Ascending aorta (tissue), 2 donors: ENCODE measurements at regions not wholly inside any gene's neighbourhood (a gene's known extent, or its start where the extent isn't known, plus 50 kb on each side); places are given as distances from the start of the nearest gene placed in this dataset.
"Not testable (repeated sequence)": the region's sequence is repeated elsewhere in the genome, so short reads cannot be mapped to it uniquely, and the experiment has no call there.

Experiments used
- DNase-seq, 2 donors: peaks; one replicate each; pipeline ENCODE4 v3.0.0-alpha.2; 2019; ENCODE audit warnings: low spot score in 2 of 2
- H3K27ac ChIP-seq, 2 donors: fragments of 200-600 bp; sonication (generic); one replicate each; pipeline ENCODE4 v1.5.1; 2016 to 2017; ENCODE audit warnings: mild to moderate bottlenecking in 1 of 2
- H3K27me3 ChIP-seq: fragments of 200-600 bp; sonication (generic); one replicate; pipeline ENCODE4 v1.5.1; 2017
- H3K36me3 ChIP-seq, 2 donors: fragments of 200-600 bp; sonication (generic); one replicate each; pipeline ENCODE4 v1.5.1; 2016
- H3K4me1 ChIP-seq, 2 donors: fragments of 200-600 bp; sonication (generic); one replicate each; pipeline ENCODE4 v1.5.1; 2016 to 2017; ENCODE audit warnings: mild to moderate bottlenecking in 1 of 2
- H3K4me3 ChIP-seq, 2 donors: fragments of 200-600 bp; sonication (generic); one replicate each; pipeline ENCODE4 v1.5.1; 2016 to 2017; ENCODE audit warnings: mild to moderate bottlenecking in 1 of 2
- H3K9me3 ChIP-seq, 2 donors: fragments of 200-600 bp; sonication (generic); one replicate each; pipeline ENCODE4 v1.5.1; 2016
- intact Hi-C: fragments of 100-400 bp; cut with DNase I; formaldehyde crosslinking; loops from one replicate; pipeline ENCODE4 v1.15.1; 2023
- TF ChIP-seq, protein P1 (sequence below), 3 experiments: fragments of 200-600 bp in 2 of 3; fragments of 450-650 bp in 1 of 3; sonication (generic) in 2 of 3; IDR thresholded peaks; one replicate each; pipeline ENCODE4 v1.5.1; 2016 to 2019; ENCODE audit warnings: antibody characterized with exemption in 3 of 3, mild to moderate bottlenecking in 1 of 3, moderate library complexity in 1 of 3

DNA sequence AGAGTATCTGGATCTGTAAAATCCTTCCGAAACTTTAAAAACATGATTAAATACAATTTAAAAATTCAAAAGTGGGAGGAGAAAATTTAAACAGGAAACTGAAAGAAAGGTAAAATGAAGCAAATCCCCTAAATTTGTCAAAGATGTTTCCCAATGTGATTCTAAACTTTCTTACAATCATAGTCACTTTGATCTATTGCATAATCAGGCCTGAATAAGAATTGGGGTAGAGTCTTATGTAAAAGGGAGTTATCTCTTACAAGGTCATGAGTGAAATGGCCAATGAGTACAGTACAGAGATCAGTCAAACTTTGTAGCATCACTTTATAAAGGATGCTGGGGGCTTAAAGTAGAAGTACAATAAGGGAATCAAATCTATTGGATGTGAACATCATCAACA lies 1657.7 kb upstream of the CELF4 start:
- TF ChIP-seq, protein P1, sequence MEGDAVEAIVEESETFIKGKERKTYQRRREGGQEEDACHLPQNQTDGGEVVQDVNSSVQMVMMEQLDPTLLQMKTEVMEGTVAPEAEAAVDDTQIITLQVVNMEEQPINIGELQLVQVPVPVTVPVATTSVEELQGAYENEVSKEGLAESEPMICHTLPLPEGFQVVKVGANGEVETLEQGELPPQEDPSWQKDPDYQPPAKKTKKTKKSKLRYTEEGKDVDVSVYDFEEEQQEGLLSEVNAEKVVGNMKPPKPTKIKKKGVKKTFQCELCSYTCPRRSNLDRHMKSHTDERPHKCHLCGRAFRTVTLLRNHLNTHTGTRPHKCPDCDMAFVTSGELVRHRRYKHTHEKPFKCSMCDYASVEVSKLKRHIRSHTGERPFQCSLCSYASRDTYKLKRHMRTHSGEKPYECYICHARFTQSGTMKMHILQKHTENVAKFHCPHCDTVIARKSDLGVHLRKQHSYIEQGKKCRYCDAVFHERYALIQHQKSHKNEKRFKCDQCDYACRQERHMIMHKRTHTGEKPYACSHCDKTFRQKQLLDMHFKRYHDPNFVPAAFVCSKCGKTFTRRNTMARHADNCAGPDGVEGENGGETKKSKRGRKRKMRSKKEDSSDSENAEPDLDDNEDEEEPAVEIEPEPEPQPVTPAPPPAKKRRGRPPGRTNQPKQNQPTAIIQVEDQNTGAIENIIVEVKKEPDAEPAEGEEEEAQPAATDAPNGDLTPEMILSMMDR (IDR thresholded peaks at IDR 0.05) = no peak
- no peaks in the 10 kb centered on the region for H3K9me3 ChIP-seq
- H3K36me3 ChIP-seq = no peaks in the 10 kb centered on the region
- no peak overlapping the region for H3K4me3 ChIP-seq
- intact Hi-C loops = no loop called here
- H3K27ac ChIP-seq = no peak overlapping the region
- H3K4me1 ChIP-seq = no peaks in the 10 kb centered on the region
- DNase-seq = no peak
- no peaks in the 10 kb centered on the region for H3K27me3 ChIP-seq

DNA sequence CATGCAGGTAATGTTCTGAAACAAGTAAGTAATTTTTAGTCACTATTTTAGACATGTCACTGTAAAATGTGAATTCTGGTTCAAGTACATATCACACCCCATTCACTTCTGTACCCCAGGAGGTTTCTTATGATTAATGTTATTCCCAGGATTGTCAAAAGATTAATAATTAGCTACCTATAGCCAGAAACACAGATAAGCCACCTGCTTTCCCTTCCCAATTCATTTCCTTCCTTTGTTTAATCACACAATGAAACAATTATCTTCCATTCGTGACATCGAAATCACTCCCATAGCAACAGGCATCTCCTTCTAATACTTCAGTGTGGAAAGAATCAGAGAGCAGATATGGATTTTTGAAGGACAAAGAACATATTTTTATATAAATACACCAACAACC lies 1650.3 kb upstream of the CELF4 start:
- Histone ChIP-seq H3K27me3 (no peaks in the 10 kb centered on the region), H3K9me3 (no peaks in the 10 kb centered on the region), H3K27ac (no peak overlapping the region), H3K36me3 (no peaks in the 10 kb centered on the region), H3K4me3 (no peak overlapping the region), H3K4me1 (no peaks in the 10 kb centered on the region)
- intact Hi-C loops = no loop called here
- TF ChIP-seq, protein P1 (IDR thresholded peaks at IDR 0.05) = no peak
- DNase-seq = no peak

DNA sequence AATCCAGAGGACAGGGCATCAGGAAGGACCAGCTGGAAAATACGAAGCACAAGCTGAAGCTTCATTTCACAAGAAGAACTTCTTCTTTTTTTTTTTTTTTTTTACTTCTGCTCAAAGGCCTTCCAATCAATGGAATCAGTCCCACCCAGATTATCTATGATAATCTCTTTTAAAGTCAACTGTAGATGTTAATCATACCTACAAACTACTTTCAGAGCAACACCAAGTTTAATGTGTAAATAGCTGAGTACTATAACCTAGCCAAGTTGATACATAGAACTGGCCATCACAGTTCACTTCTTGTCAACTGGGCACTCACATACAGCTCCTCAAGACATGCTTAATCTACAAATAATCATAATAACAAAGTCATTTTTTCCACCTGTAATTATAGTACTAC lies 1645.9 kb upstream of the CELF4 start:
- Histone ChIP-seq H3K27ac (no peak overlapping the region), H3K4me3 (no peak overlapping the region), H3K9me3 (no peaks in the 10 kb centered on the region), H3K27me3 (no peaks in the 10 kb centered on the region), H3K36me3 (no peaks in the 10 kb centered on the region), H3K4me1 (no peaks in the 10 kb centered on the region)
- intact Hi-C loops = no loop called here
- TF ChIP-seq, protein P1 (IDR thresholded peaks at IDR 0.05) = no peak
- DNase-seq = no peak

DNA sequence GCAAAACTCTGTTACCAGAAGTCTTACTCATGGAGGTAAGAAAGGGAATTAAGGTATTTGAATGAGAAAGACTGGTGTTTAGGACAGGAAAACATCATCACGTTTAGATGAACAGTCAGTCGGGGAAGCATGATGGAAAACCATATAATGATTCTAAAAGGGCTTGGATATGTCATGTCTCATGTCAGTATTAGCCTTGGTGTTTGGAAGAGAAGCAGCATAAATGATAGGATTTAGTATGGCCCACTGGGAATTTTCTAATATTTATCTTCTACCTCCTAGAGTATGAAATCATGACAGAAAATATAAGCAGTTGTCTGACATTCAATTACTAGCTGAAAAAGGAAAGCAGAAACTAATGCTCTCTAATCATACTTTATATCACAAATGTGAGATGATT lies 1643.6 kb upstream of the CELF4 start:
- TF ChIP-seq, protein P1 (IDR thresholded peaks at IDR 0.05) = no peak
- no peak overlapping the region for H3K4me3 ChIP-seq
- intact Hi-C loops = no loop called here
- H3K27ac ChIP-seq = no peak overlapping the region
- no peaks in the 10 kb centered on the region for H3K9me3 ChIP-seq
- H3K36me3 ChIP-seq = no peaks in the 10 kb centered on the region
- no peaks in the 10 kb centered on the region for H3K4me1 ChIP-seq
- no peak for DNase-seq
- H3K27me3 ChIP-seq = no peaks in the 10 kb centered on the region

DNA sequence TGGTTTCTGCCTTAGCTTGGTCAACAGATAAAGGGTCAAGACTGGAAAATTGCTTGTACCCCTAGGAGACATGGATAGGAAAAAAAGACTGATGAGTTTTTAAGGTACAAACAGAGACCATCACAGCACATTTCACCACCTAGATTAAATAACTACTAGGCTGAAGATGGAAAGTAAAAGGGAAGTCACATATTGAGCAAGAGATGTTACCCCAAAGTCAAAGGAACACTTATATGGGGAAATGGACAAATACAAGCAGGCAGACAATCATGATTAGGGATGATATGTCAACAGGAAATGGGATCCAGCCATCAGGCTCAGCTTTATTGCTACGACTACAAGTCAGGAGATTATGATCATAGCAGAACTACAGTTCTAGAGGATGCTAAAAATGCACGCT lies 1643.1 kb upstream of the CELF4 start:
- DNase-seq = no peak
- no peaks in the 10 kb centered on the region for H3K9me3 ChIP-seq
- intact Hi-C loops = no loop called here

DNA sequence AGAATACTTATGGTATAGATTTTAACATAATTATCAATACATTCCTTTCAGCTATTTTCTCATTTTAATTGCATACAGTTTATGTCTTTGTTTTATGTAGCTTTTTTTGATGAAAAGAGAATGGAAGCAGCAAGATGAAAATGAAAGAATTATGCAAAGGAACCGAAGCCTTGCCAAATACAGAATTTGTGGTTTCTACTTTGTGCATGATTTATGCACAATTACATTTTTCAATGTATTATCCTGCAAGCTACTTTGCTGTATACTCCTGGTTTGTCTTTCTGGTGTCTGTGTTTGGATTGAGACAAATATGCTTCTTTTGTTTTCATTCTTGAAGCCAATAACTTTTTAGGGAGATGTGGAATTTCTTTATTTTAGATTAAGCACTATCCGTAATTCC lies 1642.6 kb upstream of the CELF4 start:
- Histone ChIP-seq H3K4me1 (no peaks in the 10 kb centered on the region), H3K27ac (no peak overlapping the region), H3K4me3 (no peak overlapping the region), H3K27me3 (no peaks in the 10 kb centered on the region), H3K9me3 (no peaks in the 10 kb centered on the region), H3K36me3 (no peaks in the 10 kb centered on the region)
- TF ChIP-seq, protein P1 (IDR thresholded peaks at IDR 0.05) = no peak
- intact Hi-C loops = no loop called here
- DNase-seq = no peak

More for the DNA sequence above, 1643.1 kb upstream of the CELF4 start:
- Histone ChIP-seq H3K27me3 (no peaks in the 10 kb centered on the region), H3K4me1 (no peaks in the 10 kb centered on the region), H3K27ac (no peak overlapping the region), H3K4me3 (no peak overlapping the region), H3K36me3 (no peaks in the 10 kb centered on the region)
- TF ChIP-seq, protein P1 (IDR thresholded peaks at IDR 0.05) = no peak

DNA sequence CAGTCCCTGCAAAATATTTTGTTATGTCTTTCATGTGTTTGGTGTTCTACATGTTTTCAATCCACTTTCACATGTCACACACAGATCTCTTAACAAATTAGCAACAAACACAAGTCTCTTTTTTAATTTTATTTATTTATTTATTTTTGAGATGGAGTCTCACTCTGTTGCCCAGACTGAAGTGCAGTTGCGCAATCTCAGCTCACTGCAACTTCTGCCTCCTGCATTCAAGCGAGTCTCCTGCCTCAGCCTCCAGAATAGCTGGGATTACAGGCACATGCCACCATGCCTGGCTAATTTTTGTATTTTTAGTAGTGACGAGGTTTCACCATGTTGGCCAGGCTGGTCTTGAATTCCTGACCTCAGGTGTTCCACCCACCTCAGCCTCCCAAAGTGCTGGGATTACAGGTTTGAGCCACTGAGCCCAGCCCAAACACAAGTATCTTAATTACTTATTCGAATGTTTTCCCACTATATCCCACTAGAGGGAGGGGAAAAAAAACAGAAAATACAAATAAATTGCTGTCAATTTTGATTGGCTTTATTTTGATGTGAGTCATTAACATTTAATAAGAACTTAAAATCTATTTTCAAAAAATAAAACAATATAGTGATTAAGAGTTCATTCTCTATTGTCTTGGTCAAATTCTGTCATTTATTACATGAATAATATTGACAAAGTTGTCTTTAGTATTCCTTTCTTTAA lies 1641.0 kb upstream of the CELF4 start:
- intact Hi-C loops, H3K4me3 ChIP-seq, H3K27ac ChIP-seq, H3K27me3 ChIP-seq, H3K36me3 ChIP-seq, H3K9me3 ChIP-seq, DNase-seq, H3K4me1 ChIP-seq: not testable (repeated sequence)
